ENCODE measurements at regions not wholly inside any gene's neighbourhood (a gene's known extent, or its start where the extent isn't known, plus 50 kb on each side); places are given as distances from the start of the nearest gene placed in this dataset.

DNA sequence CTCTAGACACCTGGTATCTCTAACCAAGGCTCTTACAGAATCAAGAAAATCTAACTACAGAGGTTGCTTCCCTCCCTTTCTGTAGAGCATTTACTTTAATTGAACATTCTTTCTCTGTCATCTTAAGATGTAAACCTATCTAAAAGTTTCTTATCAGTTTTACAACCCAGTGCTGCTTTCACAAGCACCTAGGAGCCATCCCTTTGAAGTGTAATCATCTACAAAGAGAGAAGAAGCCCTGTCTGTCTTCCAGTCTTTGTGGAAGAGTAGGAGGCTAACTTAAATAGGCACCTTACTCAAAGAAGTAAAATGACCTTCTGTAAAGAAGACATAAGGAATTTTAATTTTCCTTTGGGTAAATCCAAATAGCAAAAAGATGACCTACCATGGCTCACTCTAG lies 763.9 kb upstream of the LRFN5 start:
- TF ChIP-seq, protein P1, sequence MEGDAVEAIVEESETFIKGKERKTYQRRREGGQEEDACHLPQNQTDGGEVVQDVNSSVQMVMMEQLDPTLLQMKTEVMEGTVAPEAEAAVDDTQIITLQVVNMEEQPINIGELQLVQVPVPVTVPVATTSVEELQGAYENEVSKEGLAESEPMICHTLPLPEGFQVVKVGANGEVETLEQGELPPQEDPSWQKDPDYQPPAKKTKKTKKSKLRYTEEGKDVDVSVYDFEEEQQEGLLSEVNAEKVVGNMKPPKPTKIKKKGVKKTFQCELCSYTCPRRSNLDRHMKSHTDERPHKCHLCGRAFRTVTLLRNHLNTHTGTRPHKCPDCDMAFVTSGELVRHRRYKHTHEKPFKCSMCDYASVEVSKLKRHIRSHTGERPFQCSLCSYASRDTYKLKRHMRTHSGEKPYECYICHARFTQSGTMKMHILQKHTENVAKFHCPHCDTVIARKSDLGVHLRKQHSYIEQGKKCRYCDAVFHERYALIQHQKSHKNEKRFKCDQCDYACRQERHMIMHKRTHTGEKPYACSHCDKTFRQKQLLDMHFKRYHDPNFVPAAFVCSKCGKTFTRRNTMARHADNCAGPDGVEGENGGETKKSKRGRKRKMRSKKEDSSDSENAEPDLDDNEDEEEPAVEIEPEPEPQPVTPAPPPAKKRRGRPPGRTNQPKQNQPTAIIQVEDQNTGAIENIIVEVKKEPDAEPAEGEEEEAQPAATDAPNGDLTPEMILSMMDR (conservative IDR thresholded peaks at IDR 0.05; ENCODE audit: low read depth in 2 of 2) = no peak
- TF ChIP-seq POLR2AphosphoS5 (IDR thresholded peaks at IDR 0.05; ENCODE audit: low read depth) = no peak
- no peak for TF ChIP-seq EZH2phosphoT487 (IDR thresholded peaks at IDR 0.05; ENCODE audit: unreplicated experiment)
- TF ChIP-seq, protein P2, sequence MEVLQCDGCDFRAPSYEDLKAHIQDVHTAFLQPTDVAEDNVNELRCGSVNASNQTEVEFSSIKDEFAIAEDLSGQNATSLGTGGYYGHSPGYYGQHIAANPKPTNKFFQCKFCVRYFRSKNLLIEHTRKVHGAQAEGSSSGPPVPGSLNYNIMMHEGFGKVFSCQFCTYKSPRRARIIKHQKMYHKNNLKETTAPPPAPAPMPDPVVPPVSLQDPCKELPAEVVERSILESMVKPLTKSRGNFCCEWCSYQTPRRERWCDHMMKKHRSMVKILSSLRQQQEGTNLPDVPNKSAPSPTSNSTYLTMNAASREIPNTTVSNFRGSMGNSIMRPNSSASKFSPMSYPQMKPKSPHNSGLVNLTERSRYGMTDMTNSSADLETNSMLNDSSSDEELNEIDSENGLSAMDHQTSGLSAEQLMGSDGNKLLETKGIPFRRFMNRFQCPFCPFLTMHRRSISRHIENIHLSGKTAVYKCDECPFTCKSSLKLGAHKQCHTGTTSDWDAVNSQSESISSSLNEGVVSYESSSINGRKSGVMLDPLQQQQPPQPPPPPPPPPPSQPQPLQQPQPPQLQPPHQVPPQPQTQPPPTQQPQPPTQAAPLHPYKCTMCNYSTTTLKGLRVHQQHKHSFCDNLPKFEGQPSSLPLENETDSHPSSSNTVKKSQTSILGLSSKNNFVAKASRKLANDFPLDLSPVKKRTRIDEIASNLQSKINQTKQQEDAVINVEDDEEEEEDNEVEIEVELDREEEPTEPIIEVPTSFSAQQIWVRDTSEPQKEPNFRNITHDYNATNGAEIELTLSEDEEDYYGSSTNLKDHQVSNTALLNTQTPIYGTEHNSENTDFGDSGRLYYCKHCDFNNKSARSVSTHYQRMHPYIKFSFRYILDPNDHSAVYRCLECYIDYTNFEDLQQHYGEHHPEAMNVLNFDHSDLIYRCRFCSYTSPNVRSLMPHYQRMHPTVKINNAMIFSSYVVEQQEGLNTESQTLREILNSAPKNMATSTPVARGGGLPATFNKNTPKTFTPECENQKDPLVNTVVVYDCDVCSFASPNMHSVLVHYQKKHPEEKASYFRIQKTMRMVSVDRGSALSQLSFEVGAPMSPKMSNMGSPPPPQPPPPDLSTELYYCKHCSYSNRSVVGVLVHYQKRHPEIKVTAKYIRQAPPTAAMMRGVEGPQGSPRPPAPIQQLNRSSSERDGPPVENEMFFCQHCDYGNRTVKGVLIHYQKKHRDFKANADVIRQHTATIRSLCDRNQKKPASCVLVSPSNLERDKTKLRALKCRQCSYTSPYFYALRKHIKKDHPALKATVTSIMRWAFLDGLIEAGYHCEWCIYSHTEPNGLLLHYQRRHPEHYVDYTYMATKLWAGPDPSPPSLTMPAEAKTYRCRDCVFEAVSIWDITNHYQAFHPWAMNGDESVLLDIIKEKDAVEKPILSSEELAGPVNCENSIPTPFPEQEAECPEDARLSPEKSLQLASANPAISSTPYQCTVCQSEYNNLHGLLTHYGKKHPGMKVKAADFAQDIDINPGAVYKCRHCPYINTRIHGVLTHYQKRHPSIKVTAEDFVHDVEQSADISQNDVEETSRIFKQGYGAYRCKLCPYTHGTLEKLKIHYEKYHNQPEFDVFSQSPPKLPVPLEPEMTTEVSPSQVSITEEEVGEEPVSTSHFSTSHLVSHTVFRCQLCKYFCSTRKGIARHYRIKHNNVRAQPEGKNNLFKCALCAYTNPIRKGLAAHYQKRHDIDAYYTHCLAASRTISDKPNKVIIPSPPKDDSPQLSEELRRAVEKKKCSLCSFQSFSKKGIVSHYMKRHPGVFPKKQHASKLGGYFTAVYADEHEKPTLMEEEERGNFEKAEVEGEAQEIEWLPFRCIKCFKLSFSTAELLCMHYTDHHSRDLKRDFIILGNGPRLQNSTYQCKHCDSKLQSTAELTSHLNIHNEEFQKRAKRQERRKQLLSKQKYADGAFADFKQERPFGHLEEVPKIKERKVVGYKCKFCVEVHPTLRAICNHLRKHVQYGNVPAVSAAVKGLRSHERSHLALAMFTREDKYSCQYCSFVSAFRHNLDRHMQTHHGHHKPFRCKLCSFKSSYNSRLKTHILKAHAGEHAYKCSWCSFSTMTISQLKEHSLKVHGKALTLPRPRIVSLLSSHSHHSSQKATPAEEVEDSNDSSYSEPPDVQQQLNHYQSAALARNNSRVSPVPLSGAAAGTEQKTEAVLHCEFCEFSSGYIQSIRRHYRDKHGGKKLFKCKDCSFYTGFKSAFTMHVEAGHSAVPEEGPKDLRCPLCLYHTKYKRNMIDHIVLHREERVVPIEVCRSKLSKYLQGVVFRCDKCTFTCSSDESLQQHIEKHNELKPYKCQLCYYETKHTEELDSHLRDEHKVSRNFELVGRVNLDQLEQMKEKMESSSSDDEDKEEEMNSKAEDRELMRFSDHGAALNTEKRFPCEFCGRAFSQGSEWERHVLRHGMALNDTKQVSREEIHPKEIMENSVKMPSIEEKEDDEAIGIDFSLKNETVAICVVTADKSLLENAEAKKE (CRISPR knock-in tag; IDR thresholded peaks at IDR 0.05) = no peak
- no peak for TF ChIP-seq EZH2 (IDR thresholded peaks at IDR 0.05; ENCODE audit: low read depth, unreplicated experiment)
- TF ChIP-seq, protein P3, sequence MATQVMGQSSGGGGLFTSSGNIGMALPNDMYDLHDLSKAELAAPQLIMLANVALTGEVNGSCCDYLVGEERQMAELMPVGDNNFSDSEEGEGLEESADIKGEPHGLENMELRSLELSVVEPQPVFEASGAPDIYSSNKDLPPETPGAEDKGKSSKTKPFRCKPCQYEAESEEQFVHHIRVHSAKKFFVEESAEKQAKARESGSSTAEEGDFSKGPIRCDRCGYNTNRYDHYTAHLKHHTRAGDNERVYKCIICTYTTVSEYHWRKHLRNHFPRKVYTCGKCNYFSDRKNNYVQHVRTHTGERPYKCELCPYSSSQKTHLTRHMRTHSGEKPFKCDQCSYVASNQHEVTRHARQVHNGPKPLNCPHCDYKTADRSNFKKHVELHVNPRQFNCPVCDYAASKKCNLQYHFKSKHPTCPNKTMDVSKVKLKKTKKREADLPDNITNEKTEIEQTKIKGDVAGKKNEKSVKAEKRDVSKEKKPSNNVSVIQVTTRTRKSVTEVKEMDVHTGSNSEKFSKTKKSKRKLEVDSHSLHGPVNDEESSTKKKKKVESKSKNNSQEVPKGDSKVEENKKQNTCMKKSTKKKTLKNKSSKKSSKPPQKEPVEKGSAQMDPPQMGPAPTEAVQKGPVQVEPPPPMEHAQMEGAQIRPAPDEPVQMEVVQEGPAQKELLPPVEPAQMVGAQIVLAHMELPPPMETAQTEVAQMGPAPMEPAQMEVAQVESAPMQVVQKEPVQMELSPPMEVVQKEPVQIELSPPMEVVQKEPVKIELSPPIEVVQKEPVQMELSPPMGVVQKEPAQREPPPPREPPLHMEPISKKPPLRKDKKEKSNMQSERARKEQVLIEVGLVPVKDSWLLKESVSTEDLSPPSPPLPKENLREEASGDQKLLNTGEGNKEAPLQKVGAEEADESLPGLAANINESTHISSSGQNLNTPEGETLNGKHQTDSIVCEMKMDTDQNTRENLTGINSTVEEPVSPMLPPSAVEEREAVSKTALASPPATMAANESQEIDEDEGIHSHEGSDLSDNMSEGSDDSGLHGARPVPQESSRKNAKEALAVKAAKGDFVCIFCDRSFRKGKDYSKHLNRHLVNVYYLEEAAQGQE (IDR thresholded peaks at IDR 0.05; ENCODE audit: unreplicated experiment) = no peak
- TF ChIP-seq CREB1 (CRISPR knock-in tag; IDR thresholded peaks at IDR 0.05; ENCODE audit: low read depth) = no peak
- TF ChIP-seq, protein P4, sequence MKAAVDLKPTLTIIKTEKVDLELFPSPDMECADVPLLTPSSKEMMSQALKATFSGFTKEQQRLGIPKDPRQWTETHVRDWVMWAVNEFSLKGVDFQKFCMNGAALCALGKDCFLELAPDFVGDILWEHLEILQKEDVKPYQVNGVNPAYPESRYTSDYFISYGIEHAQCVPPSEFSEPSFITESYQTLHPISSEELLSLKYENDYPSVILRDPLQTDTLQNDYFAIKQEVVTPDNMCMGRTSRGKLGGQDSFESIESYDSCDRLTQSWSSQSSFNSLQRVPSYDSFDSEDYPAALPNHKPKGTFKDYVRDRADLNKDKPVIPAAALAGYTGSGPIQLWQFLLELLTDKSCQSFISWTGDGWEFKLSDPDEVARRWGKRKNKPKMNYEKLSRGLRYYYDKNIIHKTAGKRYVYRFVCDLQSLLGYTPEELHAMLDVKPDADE (IDR thresholded peaks at IDR 0.05) = no peak
- TF ChIP-seq JUNB (IDR thresholded peaks at IDR 0.05; ENCODE audit: unreplicated experiment) = no peak
- no peak for TF ChIP-seq STAT1 (IDR thresholded peaks at IDR 0.05; ENCODE audit: unreplicated experiment)
- no peak for TF ChIP-seq NANOG (IDR thresholded peaks at IDR 0.05; ENCODE audit: borderline replicate concordance)

All from GM23338 (cell line).